K562 (cell line): ENCODE measurements at regions not wholly inside any gene's neighbourhood (a gene's known extent, or its start where the extent isn't known, plus 50 kb on each side); places are given as distances from the start of the nearest gene placed in this dataset.

Experiments used
- ESRRB ChIP-seq: fragments of 250-450 bp; sonication (Bioruptor Pico); IDR thresholded peaks from 2 replicates; pipeline ENCODE4 v1.5.0; 2020; ENCODE audit warnings: mild to moderate bottlenecking, moderate library complexity, borderline replicate concordance
- ETV6 ChIP-seq, 3 experiments: fragments of 150-350 bp in 1 of 3; sonication (generic) in 1 of 3; formaldehyde crosslinking in 1 of 3; IDR thresholded peaks; 2 replicates each; pipeline versions ENCODE4 v1.6.1 to v1.8.0; 2014 to 2022; ENCODE audit warnings: borderline replicate concordance in 2 of 3, low read depth in 2 of 3, antibody characterized with exemption in 1 of 3, low read length in 1 of 3, mild to moderate bottlenecking in 1 of 3, missing genetic modification reagents in 1 of 3
- FOXA1 ChIP-seq: fragments of 450-650 bp; IDR thresholded peaks from 2 replicates; pipeline ENCODE4 v1.6.1; 2016; ENCODE audit warnings: mild to moderate bottlenecking, borderline replicate concordance
- GATAD2B ChIP-seq: fragments of 450-650 bp; IDR thresholded peaks from 2 replicates; pipeline ENCODE4 v1.6.1; 2017; ENCODE audit warnings: mild to moderate bottlenecking, borderline replicate concordance
- HMG20B ChIP-seq: fragments of 250-450 bp; sonication (Bioruptor Pico); IDR thresholded peaks from 2 replicates; pipeline ENCODE4 v1.5.0; 2021; ENCODE audit warnings: mild to moderate bottlenecking
- KDM1A ChIP-seq, 2 experiments: fragments of 450-650 bp; IDR thresholded peaks; 2 replicates each; pipeline ENCODE4 v1.6.1; 2016; ENCODE audit warnings: mild to moderate bottlenecking in 2 of 2
- KLF1 ChIP-seq: fragments of 450-650 bp; IDR thresholded peaks from 2 replicates; pipeline ENCODE4 v1.6.1; 2016; ENCODE audit warnings: missing genetic modification characterization, missing compliant biosample characterization
- NFRKB ChIP-seq: fragments of 450-650 bp; IDR thresholded peaks from 2 replicates; pipeline ENCODE4 v1.6.1; 2016; ENCODE audit warnings: low read depth
- PCBP1 ChIP-seq: fragments of 200-400 bp; formaldehyde crosslinking; IDR thresholded peaks from 2 replicates; pipeline ENCODE4 v1.6.1; 2018; ENCODE audit warnings: mild to moderate bottlenecking, low read depth, low read length; ENCODE audit not compliant: poor library complexity, severe bottlenecking
- POLR2A ChIP-seq: fragments of 450-650 bp; conservative IDR thresholded peaks from 2 replicates; pipeline ENCODE4 v1.6.1; 2016
- RERE ChIP-seq: sonication (generic); formaldehyde crosslinking; IDR thresholded peaks from 2 replicates; pipeline ENCODE4 v1.8.0; 2023; ENCODE audit warnings: missing genetic modification reagents, mild to moderate bottlenecking, borderline replicate concordance
- SRSF3 ChIP-seq: fragments of 200-400 bp; formaldehyde crosslinking; IDR thresholded peaks from 2 replicates; pipeline ENCODE4 v1.6.1; 2016; ENCODE audit warnings: mild to moderate bottlenecking, low read length, moderate library complexity; ENCODE audit not compliant: insufficient read depth
- ZNF140 ChIP-seq: fragments of 250-450 bp; sonication (Bioruptor Pico); IDR thresholded peaks from 2 replicates; pipeline ENCODE4 v1.8.0; 2021; ENCODE audit warnings: moderate library complexity, mild to moderate bottlenecking, inconsistent platforms

- TF ChIP-seq RERE (no peak), NFRKB (no peak), ETV6 (IDR thresholded peaks at IDR 0.05; ENCODE audit: borderline replicate concordance in 1 of 2, low read depth in 2 of 2, low read length in 1 of 2) (no peak), ETV6 (CRISPR knock-in tag; IDR thresholded peaks at IDR 0.05; ENCODE audit: borderline replicate concordance) (no peak), POLR2A (no peak), FOXA1 (no peak), ZNF140 (CRISPR knock-in tag) (no peak), GATAD2B (no peak), ESRRB (CRISPR knock-in tag) (no peak), HMG20B (no peak), KLF1 (tag) (no peak), SRSF3 (no peak), KDM1A (IDR thresholded peaks at IDR 0.05) (no peak), PCBP1 (no peak)
Observed at GRCh38 chr1:188017921-188018320, 1189.2 kb downstream of the PLA2G4A start (continued).
